ENCODE measurements at regions not wholly inside any gene's neighbourhood (a gene's known extent, or its start where the extent isn't known, plus 50 kb on each side); places are given as distances from the start of the nearest gene placed in this dataset.

- DNase-seq, result no peak
Observed at GRCh38 chr20:4069751-4070150, 54.4 kb upstream of the RNF24 start.

- DNase-seq, result no peak
Observed at GRCh38 chr20:4068708-4069107, 53.4 kb upstream of the RNF24 start.

GRCh38 chr20:4067600-4068261 lies 52.4 kb upstream of the RNF24 start:
- no peak for DNase-seq

GRCh38 chr20:4066551-4066950 lies 51.2 kb upstream of the RNF24 start:
- no peak for DNase-seq

DNA sequence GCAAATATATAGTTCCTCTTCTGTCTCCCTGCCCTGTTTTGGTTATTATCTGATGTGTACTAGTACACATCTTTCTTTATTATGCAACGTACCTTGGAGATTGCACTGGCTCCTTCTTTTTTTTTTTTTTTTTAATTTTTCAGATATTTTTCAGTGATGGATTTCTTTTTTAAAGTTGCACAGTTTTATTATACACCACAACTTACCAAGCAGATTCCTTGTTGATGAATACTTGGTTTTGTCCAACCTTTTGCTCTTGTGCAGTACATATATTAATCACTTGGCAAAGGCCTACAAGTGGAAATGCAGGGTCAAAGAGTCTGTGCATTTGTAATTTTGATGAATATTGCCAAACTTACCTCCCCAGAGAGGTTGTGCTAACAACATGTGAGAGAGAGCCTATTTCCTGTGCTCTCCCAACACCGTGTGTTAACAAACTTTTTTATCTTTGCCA lies 50.1 kb upstream of the RNF24 start:
- no peak for DNase-seq
